IMR-90 (cell line): ENCODE measurements at regions not wholly inside any gene's neighbourhood (a gene's known extent, or its start where the extent isn't known, plus 50 kb on each side); places are given as distances from the start of the nearest gene placed in this dataset.

ENCODE experiments used
- CEBPB ChIP-seq: IDR thresholded peaks from 2 replicates; pipeline ENCODE4 v1.6.1; 2012; ENCODE audit warnings: low read depth, low read length, improper control_type of control experiment
- CHD1 ChIP-seq: IDR thresholded peaks from 2 replicates; pipeline ENCODE4 v1.6.1; 2012; ENCODE audit warnings: low read depth, low read length, improper control_type of control experiment
- CTCF ChIP-seq: conservative IDR thresholded peaks from 2 replicates; pipeline ENCODE4 v1.5.1; 2012; ENCODE audit warnings: mild to moderate bottlenecking, low read depth, low read length, improper control_type of control experiment
- FOS ChIP-seq: fragments of 150-350 bp; IDR thresholded peaks from 2 replicates; pipeline ENCODE4 v1.6.1; 2016; ENCODE audit warnings: low read depth, low read length
- MXI1 ChIP-seq: IDR thresholded peaks from 2 replicates; pipeline ENCODE4 v1.6.1; 2012; ENCODE audit warnings: low read depth, mild to moderate bottlenecking, low read length, moderate library complexity, borderline replicate concordance
- POLR2A ChIP-seq: IDR thresholded peaks from 2 replicates; pipeline ENCODE4 v1.6.1; 2012; ENCODE audit warnings: mild to moderate bottlenecking, low read depth, low read length
- RFX5 ChIP-seq: IDR thresholded peaks from 2 replicates; pipeline ENCODE4 v1.8.0; 2012; ENCODE audit warnings: low read depth, mild to moderate bottlenecking, low read length, moderate library complexity
- SMC3 ChIP-seq: fragments of 150-350 bp; IDR thresholded peaks from 2 replicates; pipeline ENCODE4 v1.6.1; 2016; ENCODE audit warnings: low read depth, mild to moderate bottlenecking, antibody characterized with exemption, low read length, moderate library complexity
- TF ChIP-seq, protein P1 (sequence below): fragments of 150-350 bp; IDR thresholded peaks from 2 replicates; pipeline ENCODE4 v1.6.1; 2017; ENCODE audit warnings: mild to moderate bottlenecking, antibody characterized with exemption, low read length, low read depth

GRCh38 chr7:83791737-83792136 lies 142.8 kb upstream of the SEMA3E start:
- TF ChIP-seq RFX5 = no peak
- TF ChIP-seq CTCF = no peak
- TF ChIP-seq CEBPB = no peak
- TF ChIP-seq CHD1 = no peak
- no peak for TF ChIP-seq FOS
- no peak for TF ChIP-seq POLR2A
- TF ChIP-seq, protein P1, sequence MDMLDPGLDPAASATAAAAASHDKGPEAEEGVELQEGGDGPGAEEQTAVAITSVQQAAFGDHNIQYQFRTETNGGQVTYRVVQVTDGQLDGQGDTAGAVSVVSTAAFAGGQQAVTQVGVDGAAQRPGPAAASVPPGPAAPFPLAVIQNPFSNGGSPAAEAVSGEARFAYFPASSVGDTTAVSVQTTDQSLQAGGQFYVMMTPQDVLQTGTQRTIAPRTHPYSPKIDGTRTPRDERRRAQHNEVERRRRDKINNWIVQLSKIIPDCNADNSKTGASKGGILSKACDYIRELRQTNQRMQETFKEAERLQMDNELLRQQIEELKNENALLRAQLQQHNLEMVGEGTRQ = no peak
- TF ChIP-seq SMC3 = no peak
- TF ChIP-seq MXI1 = no peak
